Osteoblast (primary cell): ENCODE measurements at regions not wholly inside any gene's neighbourhood (a gene's known extent, or its start where the extent isn't known, plus 50 kb on each side); places are given as distances from the start of the nearest gene placed in this dataset.

Experiments used
- DNase-seq: peaks from one replicate; pipeline ENCODE4 v3.0.0; 2011; ENCODE audit warnings: low spot score, mixed read lengths; ENCODE audit not compliant: insufficient read length; ENCODE audit errors: missing footprints
- H2AFZ ChIP-seq: 2 replicates; pipeline ENCODE4 v1.6.0; 2011; ENCODE audit warnings: mild to moderate bottlenecking, low read length
- H3K27ac ChIP-seq: 2 replicates; pipeline ENCODE4 v1.5.1; 2011; ENCODE audit warnings: mild to moderate bottlenecking, low read depth, low read length, moderate library complexity
- H3K27me3 ChIP-seq: 2 replicates; pipeline ENCODE4 v1.6.0; 2012; ENCODE audit warnings: mild to moderate bottlenecking, control low read depth, inconsistent platforms, low read length, moderate library complexity; ENCODE audit not compliant: insufficient read depth
- H3K36me3 ChIP-seq: 2 replicates; pipeline ENCODE4 v1.5.1; 2011; ENCODE audit warnings: mild to moderate bottlenecking, low read length, control low read depth, moderate library complexity; ENCODE audit not compliant: insufficient read depth
- H3K4me1 ChIP-seq: 2 replicates; pipeline ENCODE4 v1.5.1; 2011; ENCODE audit warnings: mild to moderate bottlenecking, low read length, control low read depth, moderate library complexity; ENCODE audit not compliant: insufficient read depth
- H3K4me2 ChIP-seq: 2 replicates; pipeline ENCODE4 v1.6.0; 2011; ENCODE audit warnings: mild to moderate bottlenecking, low read length; ENCODE audit not compliant: insufficient read depth
- H3K4me3 ChIP-seq: fragments of 200-600 bp; sonication (generic); 3 replicates; pipeline ENCODE4 v1.5.1; 2012; ENCODE audit warnings: mild to moderate bottlenecking, low read length, inconsistent platforms; ENCODE audit not compliant: insufficient read depth
- H3K79me2 ChIP-seq: 2 replicates; pipeline ENCODE4 v1.6.0; 2012; ENCODE audit warnings: mild to moderate bottlenecking, low read length, control low read depth, inconsistent platforms; ENCODE audit not compliant: insufficient read depth
- H3K9me3 ChIP-seq: 2 replicates; pipeline ENCODE4 v1.5.1; 2011; ENCODE audit warnings: low read depth, low read length, control low read depth
- H4K20me1 ChIP-seq: 2 replicates; pipeline ENCODE4 v1.6.0; 2012; ENCODE audit warnings: mild to moderate bottlenecking, low read length, control low read depth; ENCODE audit not compliant: insufficient read depth
- TF ChIP-seq, protein P1 (sequence below): IDR thresholded peaks from 2 replicates; pipeline ENCODE4 v1.5.1; 2011; ENCODE audit warnings: mild to moderate bottlenecking, low read depth, low read length, moderate library complexity; ENCODE audit errors: extremely low read depth

DNA sequence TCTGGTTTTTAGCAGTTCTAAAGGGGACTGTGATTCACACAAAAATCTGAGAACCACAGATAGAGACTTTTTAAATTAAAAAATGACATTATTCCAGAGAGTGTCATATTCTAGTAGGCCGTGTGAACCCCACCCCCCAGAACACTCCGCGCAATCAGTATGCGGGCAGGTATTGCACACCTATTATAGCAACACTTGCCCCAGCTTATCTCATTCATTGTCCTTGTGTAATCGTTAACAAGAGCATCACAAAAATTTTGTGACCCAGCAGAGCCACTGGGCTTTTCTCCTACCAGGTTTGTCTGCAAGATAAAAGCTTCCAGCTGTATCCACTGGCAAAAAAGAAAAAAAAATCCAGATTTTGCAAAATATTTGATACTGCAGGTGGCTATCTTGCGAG lies 394.1 kb upstream of the SMIM31 start:
- no peaks in the 10 kb centered on the region for H3K4me1 ChIP-seq
- H4K20me1 ChIP-seq, result no peaks in the 10 kb centered on the region
- no peak overlapping the region for H3K27ac ChIP-seq
- H3K27me3 ChIP-seq, result no peaks in the 10 kb centered on the region
- TF ChIP-seq, protein P1, sequence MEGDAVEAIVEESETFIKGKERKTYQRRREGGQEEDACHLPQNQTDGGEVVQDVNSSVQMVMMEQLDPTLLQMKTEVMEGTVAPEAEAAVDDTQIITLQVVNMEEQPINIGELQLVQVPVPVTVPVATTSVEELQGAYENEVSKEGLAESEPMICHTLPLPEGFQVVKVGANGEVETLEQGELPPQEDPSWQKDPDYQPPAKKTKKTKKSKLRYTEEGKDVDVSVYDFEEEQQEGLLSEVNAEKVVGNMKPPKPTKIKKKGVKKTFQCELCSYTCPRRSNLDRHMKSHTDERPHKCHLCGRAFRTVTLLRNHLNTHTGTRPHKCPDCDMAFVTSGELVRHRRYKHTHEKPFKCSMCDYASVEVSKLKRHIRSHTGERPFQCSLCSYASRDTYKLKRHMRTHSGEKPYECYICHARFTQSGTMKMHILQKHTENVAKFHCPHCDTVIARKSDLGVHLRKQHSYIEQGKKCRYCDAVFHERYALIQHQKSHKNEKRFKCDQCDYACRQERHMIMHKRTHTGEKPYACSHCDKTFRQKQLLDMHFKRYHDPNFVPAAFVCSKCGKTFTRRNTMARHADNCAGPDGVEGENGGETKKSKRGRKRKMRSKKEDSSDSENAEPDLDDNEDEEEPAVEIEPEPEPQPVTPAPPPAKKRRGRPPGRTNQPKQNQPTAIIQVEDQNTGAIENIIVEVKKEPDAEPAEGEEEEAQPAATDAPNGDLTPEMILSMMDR, result no peak
- no peak overlapping the region for H3K4me2 ChIP-seq
- no peaks in the 10 kb centered on the region for H3K36me3 ChIP-seq
- H3K9me3 ChIP-seq, result no peaks in the 10 kb centered on the region
- no peak overlapping the region for H2AFZ ChIP-seq
- no peak for DNase-seq
- no peaks in the 10 kb centered on the region for H3K79me2 ChIP-seq
- no peak overlapping the region for H3K4me3 ChIP-seq

DNA sequence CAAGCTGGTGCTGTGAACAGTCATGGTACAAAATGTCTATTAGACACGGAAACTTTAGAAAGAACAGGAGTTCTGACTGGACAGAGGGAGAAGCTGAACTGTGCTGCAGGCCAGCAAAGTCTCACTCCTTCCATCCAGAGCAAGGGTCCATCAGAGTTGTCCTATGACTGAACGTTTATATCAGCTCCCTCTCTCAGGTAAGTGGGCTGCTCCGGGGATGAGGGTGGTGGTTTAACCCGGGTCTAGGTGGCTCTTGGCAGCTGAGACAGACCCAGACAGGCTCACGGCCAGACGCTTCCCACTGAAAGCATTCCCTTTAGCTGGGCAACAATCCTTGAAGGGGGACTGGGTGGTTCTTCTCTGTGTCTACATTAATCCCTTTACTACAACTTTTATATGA lies 385.0 kb upstream of the SMIM31 start:
- Histone ChIP-seq H2AFZ (no peak overlapping the region), H3K36me3 (no peaks in the 10 kb centered on the region), H4K20me1 (no peaks in the 10 kb centered on the region), H3K79me2 (no peaks in the 10 kb centered on the region), H3K27me3 (no peaks in the 10 kb centered on the region), H3K4me3 (no peak overlapping the region), H3K9me3 (no peaks in the 10 kb centered on the region), H3K27ac (no peak overlapping the region), H3K4me2 (no peak overlapping the region), H3K4me1 (no peaks in the 10 kb centered on the region)
- TF ChIP-seq, protein P1, result no peak
- no peak for DNase-seq

DNA sequence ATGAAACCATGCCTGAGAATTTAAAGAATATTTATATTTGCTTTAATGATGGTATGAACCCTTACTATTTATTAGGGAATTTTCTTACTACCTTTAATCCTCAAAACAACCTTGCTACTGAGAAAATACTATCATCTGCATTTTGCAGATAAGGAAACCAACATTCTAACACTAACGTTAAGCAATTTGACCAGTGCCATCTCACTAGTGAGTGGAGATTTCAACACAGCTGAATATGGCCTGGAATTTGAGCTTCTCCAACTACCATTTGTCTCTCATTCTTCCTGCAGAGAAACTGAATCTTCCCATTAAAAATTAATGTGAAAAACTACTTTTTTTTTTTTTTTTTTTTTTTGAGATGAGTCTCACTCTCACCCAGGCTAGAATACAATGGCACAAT lies 380.9 kb upstream of the SMIM31 start:
- no peak overlapping the region for H3K27ac ChIP-seq
- DNase-seq, result no peak

DNA sequence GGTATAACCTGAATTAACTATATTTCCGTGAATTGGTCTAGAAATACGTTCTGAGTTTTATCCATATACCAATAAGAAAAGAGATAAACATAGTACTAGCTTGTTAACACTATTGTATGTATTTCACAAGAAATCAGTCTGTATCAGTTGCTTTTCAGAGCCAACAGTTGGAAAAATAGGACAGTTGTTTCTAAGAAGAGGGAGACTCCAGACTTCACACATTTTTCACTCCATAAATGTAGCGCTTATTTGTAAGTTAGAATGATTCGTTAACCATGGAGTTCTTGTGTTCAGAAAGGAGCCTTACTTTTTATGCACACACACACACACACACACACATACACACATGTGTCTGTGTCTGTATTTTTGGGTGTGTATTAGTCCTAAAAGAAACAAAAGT lies 376.7 kb upstream of the SMIM31 start:
- TF ChIP-seq, protein P1, result no peak
- Histone ChIP-seq H3K9me3 (no peaks in the 10 kb centered on the region), H3K4me2 (no peak overlapping the region), H3K79me2 (no peaks in the 10 kb centered on the region), H3K4me1 (no peaks in the 10 kb centered on the region), H3K36me3 (no peaks in the 10 kb centered on the region), H3K4me3 (no peak overlapping the region), H2AFZ (no peak overlapping the region), H3K27me3 (no peaks in the 10 kb centered on the region), H4K20me1 (no peaks in the 10 kb centered on the region), H3K27ac (no peak overlapping the region)
- no peak for DNase-seq

More for the DNA sequence above, 380.9 kb upstream of the SMIM31 start:
- no peak overlapping the region for H2AFZ ChIP-seq
- H3K4me3 ChIP-seq, result no peak overlapping the region
- H3K27me3 ChIP-seq, result no peaks in the 10 kb centered on the region
- no peaks in the 10 kb centered on the region for H3K4me1 ChIP-seq
- H3K79me2 ChIP-seq, result no peaks in the 10 kb centered on the region
- TF ChIP-seq, protein P1, result no peak
- no peaks in the 10 kb centered on the region for H3K9me3 ChIP-seq
- no peak overlapping the region for H3K4me2 ChIP-seq
- no peaks in the 10 kb centered on the region for H4K20me1 ChIP-seq
- H3K36me3 ChIP-seq, result no peaks in the 10 kb centered on the region
